Neural progenitor cell (in vitro differentiated cells): ENCODE measurements at regions not wholly inside any gene's neighbourhood (a gene's known extent, or its start where the extent isn't known, plus 50 kb on each side); places are given as distances from the start of the nearest gene placed in this dataset.

Experiments used
- CTCF ChIP-seq: fragments of 200-600 bp; sonication (generic); IDR thresholded peaks from 2 replicates; pipeline ENCODE4 v1.5.1; 2017; ENCODE audit warnings: antibody characterized with exemption, mild to moderate bottlenecking
- EZH2 ChIP-seq: fragments of 200-600 bp; sonication (generic); IDR thresholded peaks from 2 replicates; pipeline ENCODE4 v1.6.1; 2017; ENCODE audit warnings: antibody characterized with exemption, mild to moderate bottlenecking, moderate library complexity

- TF ChIP-seq CTCF (no peak), EZH2 (no peak)
Observed at GRCh38 chr22:27502327-27502726, 299.2 kb downstream of the MN1 start.
